Right renal pelvis (tissue), 4 donors: ENCODE measurements at regions not wholly inside any gene's neighbourhood (a gene's known extent, or its start where the extent isn't known, plus 50 kb on each side); places are given as distances from the start of the nearest gene placed in this dataset.
"Not testable (repeated sequence)": the region's sequence is repeated elsewhere in the genome, so short reads cannot be mapped to it uniquely, and the experiment has no call there.

Experiments used
- DNase-seq, 4 donors: peaks; one replicate each; pipeline ENCODE4 v3.0.0-alpha.2; 2013; ENCODE audit warnings: low read depth in 4 of 4, low spot score in 3 of 4, missing footprints in 1 of 4

- DNase-seq = no peak
Observed at GRCh38 chr2:122034777-122035176, 279.3 kb downstream of the TSN start.

GRCh38 chr2:122038816-122039215 lies 283.4 kb downstream of the TSN start:
- not testable (repeated sequence) for DNase-seq

GRCh38 chr2:122041455-122041854 lies 286.0 kb downstream of the TSN start:
- DNase-seq = no peak

GRCh38 chr2:122051659-122052058 lies 296.2 kb downstream of the TSN start:
- DNase-seq = not testable (repeated sequence)

GRCh38 chr2:122055521-122055931 lies 300.1 kb downstream of the TSN start:
- DNase-seq = peak in 2 of 4 donors; percentile 35 to 48

GRCh38 chr2:122056853-122057252 lies 301.4 kb downstream of the TSN start:
- no peak for DNase-seq

GRCh38 chr2:122061206-122061605 lies 305.8 kb downstream of the TSN start:
- DNase-seq = no peak

- DNase-seq = no peak
Observed at GRCh38 chr2:122061831-122062230, 306.4 kb downstream of the TSN start.

GRCh38 chr2:122062506-122062905 lies 307.1 kb downstream of the TSN start:
- DNase-seq = no peak

- DNase-seq = no peak
Observed at GRCh38 chr2:122063716-122064115, 308.3 kb downstream of the TSN start.

- DNase-seq = no peak
Observed at GRCh38 chr2:122070241-122070731, 314.8 kb downstream of the TSN start.

GRCh38 chr2:122072666-122073065 lies 317.2 kb downstream of the TSN start:
- DNase-seq = no peak

GRCh38 chr2:122074201-122074600 lies 318.8 kb downstream of the TSN start:
- no peak for DNase-seq

GRCh38 chr2:122075381-122075780 lies 319.9 kb downstream of the TSN start:
- no peak for DNase-seq

GRCh38 chr2:122077114-122077513 lies 321.7 kb downstream of the TSN start:
- DNase-seq = no peak

- no peak for DNase-seq
Observed at GRCh38 chr2:122077771-122078170, 322.3 kb downstream of the TSN start.

GRCh38 chr2:122078451-122078850 lies 323.0 kb downstream of the TSN start:
- DNase-seq = no peak

- no peak for DNase-seq
Observed at GRCh38 chr2:122079844-122080243, 324.4 kb downstream of the TSN start.

GRCh38 chr2:122080316-122080715 lies 324.9 kb downstream of the TSN start:
- DNase-seq = no peak

GRCh38 chr2:122080871-122081270 lies 325.4 kb downstream of the TSN start:
- no peak for DNase-seq

GRCh38 chr2:122081751-122082150 lies 326.3 kb downstream of the TSN start:
- no peak for DNase-seq

GRCh38 chr2:122083256-122084048 lies 328.0 kb downstream of the TSN start:
- no peak for DNase-seq
